ENCODE measurements at regions not wholly inside any gene's neighbourhood (a gene's known extent, or its start where the extent isn't known, plus 50 kb on each side); places are given as distances from the start of the nearest gene placed in this dataset.

DNA sequence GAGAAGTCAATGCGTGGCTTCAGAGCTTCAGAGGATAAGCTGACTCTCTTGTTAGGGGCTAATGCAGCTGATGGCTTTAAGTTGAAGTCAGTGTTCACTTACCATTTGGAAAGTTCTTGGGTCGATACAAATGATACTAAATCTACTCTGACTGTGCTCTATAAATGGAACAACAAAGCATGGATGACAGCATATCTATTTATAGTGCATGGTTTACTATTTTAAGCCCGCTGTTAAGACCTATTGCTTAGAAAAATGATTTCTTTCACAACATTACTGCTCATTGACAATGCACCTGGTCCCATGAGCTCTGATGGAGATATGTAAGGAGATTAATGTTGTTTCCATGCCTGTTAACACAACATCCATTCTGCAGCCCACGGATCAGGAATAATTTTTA is 435.7 kb downstream of the MAT2B start:
- Histone ChIP-seq H3K9me3 (ENCODE audit: control insufficient read depth in 4 of 4, low read length in 3 of 4) (no peaks in the 10 kb centered on the region), H3K4me3 (ENCODE audit: low read depth in 1 of 3, low read length in 3 of 3) (no peak overlapping the region), H3K36me3 (ENCODE audit: control insufficient read depth in 4 of 4, insufficient read depth in 3 of 4, low read depth in 1 of 4, low read length in 3 of 4) (no peaks in the 10 kb centered on the region), H3K27me3 (ENCODE audit: control insufficient read depth in 4 of 4, insufficient read depth in 4 of 4, low read length in 3 of 4) (no peaks in the 10 kb centered on the region), H3K9ac (ENCODE audit: low read depth in 1 of 2, low read length in 2 of 2) (no peak overlapping the region), H3K4me1 (ENCODE audit: control insufficient read depth in 4 of 4, insufficient read depth in 4 of 4, low read length in 3 of 4) (peaks cover 0 to 7% (median 2%) of the 10 kb centered on the region in 4 donors), H3K27ac (ENCODE audit: low read depth in 1 of 2, low read length in 2 of 2) (no peak overlapping the region)
- TF ChIP-seq EGR1 (IDR thresholded peaks at IDR 0.05; ENCODE audit: low read depth in 2 of 2) (no peak), GABPA (IDR thresholded peaks at IDR 0.05 in 1 of 2, conservative IDR thresholded peaks at IDR 0.05 in 1 of 2) (no peak), RXRA (IDR thresholded peaks at IDR 0.05) (no peak), FOXA1 (IDR thresholded peaks at IDR 0.05) (no peak), TAF1 (conservative IDR thresholded peaks at IDR 0.05) (no peak), JUND (IDR thresholded peaks at IDR 0.05) (no peak), NR2F2 (IDR thresholded peaks at IDR 0.05) (no peak), RAD21 (IDR thresholded peaks at IDR 0.05) (no peak), FOXA2 (IDR thresholded peaks at IDR 0.05) (no peak), YY1 (IDR thresholded peaks at IDR 0.05) (no peak), HNF4G (IDR thresholded peaks at IDR 0.05) (no peak), SP1 (IDR thresholded peaks at IDR 0.05) (no peak)
- TF ChIP-seq, protein P1, sequence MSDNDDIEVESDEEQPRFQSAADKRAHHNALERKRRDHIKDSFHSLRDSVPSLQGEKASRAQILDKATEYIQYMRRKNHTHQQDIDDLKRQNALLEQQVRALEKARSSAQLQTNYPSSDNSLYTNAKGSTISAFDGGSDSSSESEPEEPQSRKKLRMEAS (IDR thresholded peaks at IDR 0.05): no peak
- TF ChIP-seq, protein P2, sequence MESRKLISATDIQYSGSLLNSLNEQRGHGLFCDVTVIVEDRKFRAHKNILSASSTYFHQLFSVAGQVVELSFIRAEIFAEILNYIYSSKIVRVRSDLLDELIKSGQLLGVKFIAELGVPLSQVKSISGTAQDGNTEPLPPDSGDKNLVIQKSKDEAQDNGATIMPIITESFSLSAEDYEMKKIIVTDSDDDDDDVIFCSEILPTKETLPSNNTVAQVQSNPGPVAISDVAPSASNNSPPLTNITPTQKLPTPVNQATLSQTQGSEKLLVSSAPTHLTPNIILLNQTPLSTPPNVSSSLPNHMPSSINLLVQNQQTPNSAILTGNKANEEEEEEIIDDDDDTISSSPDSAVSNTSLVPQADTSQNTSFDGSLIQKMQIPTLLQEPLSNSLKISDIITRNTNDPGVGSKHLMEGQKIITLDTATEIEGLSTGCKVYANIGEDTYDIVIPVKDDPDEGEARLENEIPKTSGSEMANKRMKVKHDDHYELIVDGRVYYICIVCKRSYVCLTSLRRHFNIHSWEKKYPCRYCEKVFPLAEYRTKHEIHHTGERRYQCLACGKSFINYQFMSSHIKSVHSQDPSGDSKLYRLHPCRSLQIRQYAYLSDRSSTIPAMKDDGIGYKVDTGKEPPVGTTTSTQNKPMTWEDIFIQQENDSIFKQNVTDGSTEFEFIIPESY (IDR thresholded peaks at IDR 0.05): no peak
- no peak for DNase-seq (ENCODE audit: low spot score)
- 77% methylated on average over 4 of the region's 4 CpGs for WGBS

DNA sequence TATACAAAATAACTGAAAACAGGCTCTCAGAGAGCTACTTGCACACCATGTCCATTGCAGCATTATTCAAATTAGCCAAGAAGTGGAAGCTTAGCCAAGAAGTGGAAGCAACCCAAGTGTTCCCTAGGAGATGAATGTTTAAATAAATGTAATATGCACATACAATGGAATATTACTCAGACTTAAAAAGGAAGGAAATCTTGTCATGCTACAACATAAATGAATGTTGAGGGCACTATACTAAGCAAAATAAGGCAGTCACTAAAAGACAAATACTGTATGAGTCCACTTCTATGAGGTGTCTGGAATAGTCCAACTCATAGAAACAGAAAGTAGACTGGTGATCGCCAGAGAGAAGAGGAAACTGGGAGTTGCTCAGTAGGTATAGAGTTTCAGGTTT is 438.1 kb downstream of the MAT2B start:
- DNase-seq (ENCODE audit: low spot score): no peak
- Histone ChIP-seq H3K4me3 (ENCODE audit: low read depth in 1 of 3, low read length in 3 of 3) (no peak overlapping the region), H3K27me3 (ENCODE audit: control insufficient read depth in 4 of 4, insufficient read depth in 4 of 4, low read length in 3 of 4) (no peaks in the 10 kb centered on the region), H3K9ac (ENCODE audit: low read depth in 1 of 2, low read length in 2 of 2) (no peak overlapping the region), H3K36me3 (ENCODE audit: control insufficient read depth in 4 of 4, insufficient read depth in 3 of 4, low read depth in 1 of 4, low read length in 3 of 4) (no peaks in the 10 kb centered on the region), H3K27ac (ENCODE audit: low read depth in 1 of 2, low read length in 2 of 2) (no peak overlapping the region), H3K4me1 (ENCODE audit: control insufficient read depth in 4 of 4, insufficient read depth in 4 of 4, low read length in 3 of 4) (peaks cover 0 to 5% (median 4%) of the 10 kb centered on the region in 4 donors), H3K9me3 (ENCODE audit: control insufficient read depth in 4 of 4, low read length in 3 of 4) (no peaks in the 10 kb centered on the region)
- 87% methylated on average over 1 of the region's 1 CpG for WGBS
- TF ChIP-seq FOXA2 (IDR thresholded peaks at IDR 0.05) (no peak), FOXA1 (IDR thresholded peaks at IDR 0.05) (no peak), HNF4A (conservative IDR thresholded peaks at IDR 0.05) (no peak), RXRA (IDR thresholded peaks at IDR 0.05) (no peak), EGR1 (IDR thresholded peaks at IDR 0.05; ENCODE audit: low read depth in 2 of 2) (no peak), NR2F2 (IDR thresholded peaks at IDR 0.05) (no peak), JUND (IDR thresholded peaks at IDR 0.05) (no peak), YY1 (IDR thresholded peaks at IDR 0.05) (no peak), TAF1 (conservative IDR thresholded peaks at IDR 0.05) (no peak), HNF4G (IDR thresholded peaks at IDR 0.05) (no peak), GABPA (IDR thresholded peaks at IDR 0.05 in 1 of 2, conservative IDR thresholded peaks at IDR 0.05 in 1 of 2) (no peak), RAD21 (IDR thresholded peaks at IDR 0.05) (no peak)
- TF ChIP-seq, protein P3, sequence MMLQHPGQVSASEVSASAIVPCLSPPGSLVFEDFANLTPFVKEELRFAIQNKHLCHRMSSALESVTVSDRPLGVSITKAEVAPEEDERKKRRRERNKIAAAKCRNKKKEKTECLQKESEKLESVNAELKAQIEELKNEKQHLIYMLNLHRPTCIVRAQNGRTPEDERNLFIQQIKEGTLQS (IDR thresholded peaks at IDR 0.05): no peak
- TF ChIP-seq, protein P1 (IDR thresholded peaks at IDR 0.05): no peak
- TF ChIP-seq, protein P2 (IDR thresholded peaks at IDR 0.05): no peak
- TF ChIP-seq, protein P4, sequence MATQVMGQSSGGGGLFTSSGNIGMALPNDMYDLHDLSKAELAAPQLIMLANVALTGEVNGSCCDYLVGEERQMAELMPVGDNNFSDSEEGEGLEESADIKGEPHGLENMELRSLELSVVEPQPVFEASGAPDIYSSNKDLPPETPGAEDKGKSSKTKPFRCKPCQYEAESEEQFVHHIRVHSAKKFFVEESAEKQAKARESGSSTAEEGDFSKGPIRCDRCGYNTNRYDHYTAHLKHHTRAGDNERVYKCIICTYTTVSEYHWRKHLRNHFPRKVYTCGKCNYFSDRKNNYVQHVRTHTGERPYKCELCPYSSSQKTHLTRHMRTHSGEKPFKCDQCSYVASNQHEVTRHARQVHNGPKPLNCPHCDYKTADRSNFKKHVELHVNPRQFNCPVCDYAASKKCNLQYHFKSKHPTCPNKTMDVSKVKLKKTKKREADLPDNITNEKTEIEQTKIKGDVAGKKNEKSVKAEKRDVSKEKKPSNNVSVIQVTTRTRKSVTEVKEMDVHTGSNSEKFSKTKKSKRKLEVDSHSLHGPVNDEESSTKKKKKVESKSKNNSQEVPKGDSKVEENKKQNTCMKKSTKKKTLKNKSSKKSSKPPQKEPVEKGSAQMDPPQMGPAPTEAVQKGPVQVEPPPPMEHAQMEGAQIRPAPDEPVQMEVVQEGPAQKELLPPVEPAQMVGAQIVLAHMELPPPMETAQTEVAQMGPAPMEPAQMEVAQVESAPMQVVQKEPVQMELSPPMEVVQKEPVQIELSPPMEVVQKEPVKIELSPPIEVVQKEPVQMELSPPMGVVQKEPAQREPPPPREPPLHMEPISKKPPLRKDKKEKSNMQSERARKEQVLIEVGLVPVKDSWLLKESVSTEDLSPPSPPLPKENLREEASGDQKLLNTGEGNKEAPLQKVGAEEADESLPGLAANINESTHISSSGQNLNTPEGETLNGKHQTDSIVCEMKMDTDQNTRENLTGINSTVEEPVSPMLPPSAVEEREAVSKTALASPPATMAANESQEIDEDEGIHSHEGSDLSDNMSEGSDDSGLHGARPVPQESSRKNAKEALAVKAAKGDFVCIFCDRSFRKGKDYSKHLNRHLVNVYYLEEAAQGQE (IDR thresholded peaks at IDR 0.05): no peak
- TF ChIP-seq, protein P5, sequence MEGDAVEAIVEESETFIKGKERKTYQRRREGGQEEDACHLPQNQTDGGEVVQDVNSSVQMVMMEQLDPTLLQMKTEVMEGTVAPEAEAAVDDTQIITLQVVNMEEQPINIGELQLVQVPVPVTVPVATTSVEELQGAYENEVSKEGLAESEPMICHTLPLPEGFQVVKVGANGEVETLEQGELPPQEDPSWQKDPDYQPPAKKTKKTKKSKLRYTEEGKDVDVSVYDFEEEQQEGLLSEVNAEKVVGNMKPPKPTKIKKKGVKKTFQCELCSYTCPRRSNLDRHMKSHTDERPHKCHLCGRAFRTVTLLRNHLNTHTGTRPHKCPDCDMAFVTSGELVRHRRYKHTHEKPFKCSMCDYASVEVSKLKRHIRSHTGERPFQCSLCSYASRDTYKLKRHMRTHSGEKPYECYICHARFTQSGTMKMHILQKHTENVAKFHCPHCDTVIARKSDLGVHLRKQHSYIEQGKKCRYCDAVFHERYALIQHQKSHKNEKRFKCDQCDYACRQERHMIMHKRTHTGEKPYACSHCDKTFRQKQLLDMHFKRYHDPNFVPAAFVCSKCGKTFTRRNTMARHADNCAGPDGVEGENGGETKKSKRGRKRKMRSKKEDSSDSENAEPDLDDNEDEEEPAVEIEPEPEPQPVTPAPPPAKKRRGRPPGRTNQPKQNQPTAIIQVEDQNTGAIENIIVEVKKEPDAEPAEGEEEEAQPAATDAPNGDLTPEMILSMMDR (IDR thresholded peaks at IDR 0.05; ENCODE audit: low read depth, low read length, missing input control): no peak

Data from liver (tissue), 8 donors.